Spinal cord (tissue), 9 donors: ENCODE measurements at regions not wholly inside any gene's neighbourhood (a gene's known extent, or its start where the extent isn't known, plus 50 kb on each side); places are given as distances from the start of the nearest gene placed in this dataset.
A peak's percentile ranks its signal among the peaks of the same experiment; 100 is the strongest.

Experiments used
- DNase-seq, 6 donors: peaks; one replicate each; pipeline versions ENCODE4 v3.0.0 to v3.0.0-alpha.2; 2013 to 2015; ENCODE audit warnings: low spot score in 6 of 6, low read depth in 4 of 6
- H3K27ac ChIP-seq: one replicate; pipeline ENCODE4 v1.5.1; 2013; ENCODE audit warnings: low read depth, low read length, control low read depth
- H3K27me3 ChIP-seq: one replicate; pipeline ENCODE4 v1.6.1; 2013; ENCODE audit warnings: low read length; ENCODE audit not compliant: control insufficient read depth, insufficient read depth
- H3K36me3 ChIP-seq: one replicate; pipeline ENCODE4 v1.6.1; 2013; ENCODE audit warnings: low read length; ENCODE audit not compliant: control insufficient read depth, insufficient read depth
- H3K4me1 ChIP-seq: one replicate; pipeline ENCODE4 v1.6.1; 2013; ENCODE audit warnings: low read length; ENCODE audit not compliant: control insufficient read depth, insufficient read depth
- H3K4me3 ChIP-seq: one replicate; pipeline ENCODE4 v1.5.1; 2013; ENCODE audit warnings: low read depth, low read length, control low read depth
- H3K9me3 ChIP-seq: one replicate; pipeline ENCODE4 v1.6.1; 2013; ENCODE audit warnings: low read length; ENCODE audit not compliant: control insufficient read depth, insufficient read depth
- WGBS: methylation state at CpG from one replicate; pipeline ENCODE4 v1.1.5; 2013; ENCODE audit warnings: missing lambda C conversion rate; ENCODE audit not compliant: insufficient coverage; 5-methylcytosine and 5-hydroxymethylcytosine counted together
- donor health status: healthy.

DNA sequence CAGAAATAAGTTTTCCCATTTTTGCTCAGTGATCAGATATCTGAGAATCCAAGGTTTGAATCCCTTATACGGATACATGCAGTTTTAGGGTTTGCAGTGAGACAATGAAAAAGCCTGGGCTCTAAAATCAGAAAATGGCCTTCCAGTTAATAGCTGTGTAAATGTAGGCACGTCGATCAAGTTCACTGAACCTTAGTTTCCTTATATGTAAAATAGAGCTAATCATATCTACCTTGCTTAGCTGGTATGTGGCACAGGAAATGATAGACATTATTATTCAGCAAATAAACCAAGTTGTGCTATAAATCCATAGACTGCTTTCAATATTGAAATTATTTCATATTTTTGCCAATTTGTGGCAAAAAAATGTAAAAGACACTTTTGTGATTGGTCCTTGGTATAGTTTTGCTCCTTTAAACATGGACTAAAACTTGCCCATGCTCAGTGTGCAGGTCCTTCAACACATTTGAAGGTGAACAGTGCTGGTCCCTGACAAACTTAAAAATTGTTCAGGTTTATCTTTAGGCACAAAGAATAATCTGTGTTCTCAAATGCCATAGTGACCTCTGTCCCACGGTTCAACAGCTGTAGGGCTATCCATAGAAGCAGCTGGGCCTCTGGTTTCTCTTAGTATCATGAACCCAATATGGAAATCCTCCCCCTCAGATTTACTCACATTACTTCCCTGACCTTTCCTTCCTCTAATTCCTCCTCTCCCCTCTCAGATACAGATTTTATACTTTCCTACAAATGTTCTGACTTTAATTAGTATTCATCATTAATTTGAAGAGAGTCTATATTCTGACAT is 51.0 kb downstream of the CCDC54 start:
- Histone ChIP-seq H3K27ac (no peak overlapping the region), H3K4me1 (peaks cover 19% of the 10 kb centered on the region), H3K27me3 (no peaks in the 10 kb centered on the region), H3K4me3 (no peak overlapping the region), H3K9me3 (no peaks in the 10 kb centered on the region), H3K36me3 (no peaks in the 10 kb centered on the region)
- 80% methylated on average over 2 of the region's 4 CpGs for WGBS
- DNase-seq: no peak

DNA sequence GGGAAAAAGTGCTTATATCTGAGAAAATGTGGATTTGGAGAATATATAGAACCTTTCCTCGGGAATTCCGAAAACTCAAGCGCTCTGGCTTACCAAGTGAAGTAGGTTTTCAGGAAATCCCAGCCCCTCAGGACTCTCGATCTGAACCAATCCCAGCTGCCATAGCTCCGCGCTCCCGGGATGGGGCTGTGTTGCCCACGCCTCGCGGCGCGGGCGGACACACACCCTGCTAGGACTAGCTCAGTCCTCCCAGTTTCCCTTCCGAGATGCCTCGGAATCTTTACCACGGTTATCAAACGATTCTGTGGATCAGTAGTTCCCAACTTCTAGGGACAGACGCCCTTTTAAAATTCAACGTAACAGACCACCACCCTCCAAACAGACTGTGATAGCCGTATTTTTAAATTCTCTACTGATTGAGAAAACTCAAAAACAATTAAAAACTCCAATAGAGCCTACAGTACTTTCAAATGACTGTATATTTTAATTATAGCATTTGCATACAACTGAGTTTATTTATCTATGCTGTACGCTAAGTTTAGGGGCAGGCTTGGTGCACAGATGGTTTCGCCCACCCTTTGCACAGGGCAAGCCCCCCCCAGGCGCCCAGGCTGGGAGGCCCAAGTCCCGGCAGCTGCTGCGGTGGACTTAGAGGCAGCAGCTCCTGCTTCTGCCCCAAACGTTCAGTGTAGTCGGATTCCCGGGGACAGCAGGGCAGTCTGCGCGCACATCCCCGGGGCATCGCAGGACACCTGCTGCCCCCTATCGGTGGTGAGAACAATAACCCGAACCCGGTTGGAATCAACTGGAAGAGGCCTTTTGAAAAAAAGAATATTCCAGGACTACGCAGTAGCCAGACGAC is 52.3 kb downstream of the CCDC54 start:
- Histone ChIP-seq H3K36me3 (no peaks in the 10 kb centered on the region), H3K4me1 (peaks cover 19% of the 10 kb centered on the region), H3K4me3 (peak overlapping the region; percentile 69), H3K27me3 (no peaks in the 10 kb centered on the region), H3K9me3 (no peaks in the 10 kb centered on the region), H3K27ac (peak overlapping the region; percentile 60)
- peak; percentile 43 to 90 (median 50) for DNase-seq
- 4% methylated on average over 35 of the region's 37 CpGs for WGBS

DNA sequence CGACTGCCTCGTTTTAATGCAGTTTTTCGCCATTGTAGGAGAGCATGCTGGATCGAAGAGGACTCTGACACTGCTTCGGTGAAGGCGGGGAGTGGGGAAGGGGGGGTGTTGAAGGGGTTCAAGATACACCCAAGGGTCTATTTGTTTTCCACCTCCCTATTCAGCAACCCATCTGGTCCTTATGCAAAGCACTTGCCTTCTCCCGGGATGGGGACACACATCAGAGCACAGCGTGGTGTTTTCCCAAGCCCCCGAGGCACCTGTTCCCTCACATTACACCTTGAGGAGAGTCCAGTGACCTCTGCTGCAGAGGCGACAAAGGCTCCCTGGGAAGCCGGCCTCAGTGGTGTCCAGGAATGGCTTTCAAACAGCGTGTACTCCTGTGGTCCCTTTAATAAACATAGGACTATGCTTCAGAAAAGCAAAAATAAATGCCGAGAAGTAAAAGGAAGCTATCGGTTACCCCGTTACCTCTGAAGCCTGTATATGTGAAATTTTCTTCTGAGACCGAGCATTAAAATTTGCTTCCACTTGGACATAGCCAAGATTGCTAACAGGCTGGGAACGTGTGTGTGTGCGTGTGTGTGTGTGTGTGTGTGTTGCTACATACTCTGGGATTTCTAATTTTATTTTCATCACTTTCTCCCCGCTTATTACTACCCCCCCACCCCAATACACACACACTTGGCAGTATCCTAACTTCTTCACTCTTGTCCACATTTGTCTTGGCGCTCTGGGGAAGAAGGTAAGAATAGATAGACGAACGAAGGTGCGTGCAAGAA is 53.2 kb downstream of the CCDC54 start:
- Histone ChIP-seq H3K36me3 (no peaks in the 10 kb centered on the region), H3K27ac (peak overlapping the region; percentile 80)
- 10% methylated on average over 12 of the region's 23 CpGs for WGBS

DNA sequence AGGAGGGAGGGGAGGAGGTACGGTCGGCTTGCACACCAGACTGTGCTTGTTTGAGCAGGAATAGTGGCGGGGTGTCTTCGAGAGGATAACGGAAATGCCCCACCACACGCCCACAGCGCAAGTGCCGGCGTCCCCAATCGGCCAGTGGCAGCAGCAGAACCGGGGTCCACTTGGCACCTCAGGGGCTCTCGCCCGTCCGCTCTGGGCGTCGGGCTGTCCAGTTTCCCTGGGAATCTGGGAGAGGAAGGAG is 53.7 kb downstream of the CCDC54 start:
- H3K36me3 ChIP-seq: no peaks in the 10 kb centered on the region
- peak overlapping the region; percentile 80 for H3K27ac ChIP-seq
- H3K4me1 ChIP-seq: peaks cover 19% of the 10 kb centered on the region
- DNase-seq: peak in 5 of 6 donors; percentile 21 to 82 (median 49)
- H3K9me3 ChIP-seq: no peaks in the 10 kb centered on the region
- H3K27me3 ChIP-seq: no peaks in the 10 kb centered on the region
- WGBS: 0% methylated on average over 12 of the region's 16 CpGs
- peak overlapping the region; percentile 69 for H3K4me3 ChIP-seq

More for the DNA sequence above, 53.2 kb downstream of the CCDC54 start:
- peaks cover 19% of the 10 kb centered on the region for H3K4me1 ChIP-seq
- no peaks in the 10 kb centered on the region for H3K9me3 ChIP-seq
- H3K4me3 ChIP-seq: peak overlapping the region; percentile 69
- peak in 4 of 6 donors; percentile 33 to 47 (median 40) for DNase-seq
- no peaks in the 10 kb centered on the region for H3K27me3 ChIP-seq

DNA sequence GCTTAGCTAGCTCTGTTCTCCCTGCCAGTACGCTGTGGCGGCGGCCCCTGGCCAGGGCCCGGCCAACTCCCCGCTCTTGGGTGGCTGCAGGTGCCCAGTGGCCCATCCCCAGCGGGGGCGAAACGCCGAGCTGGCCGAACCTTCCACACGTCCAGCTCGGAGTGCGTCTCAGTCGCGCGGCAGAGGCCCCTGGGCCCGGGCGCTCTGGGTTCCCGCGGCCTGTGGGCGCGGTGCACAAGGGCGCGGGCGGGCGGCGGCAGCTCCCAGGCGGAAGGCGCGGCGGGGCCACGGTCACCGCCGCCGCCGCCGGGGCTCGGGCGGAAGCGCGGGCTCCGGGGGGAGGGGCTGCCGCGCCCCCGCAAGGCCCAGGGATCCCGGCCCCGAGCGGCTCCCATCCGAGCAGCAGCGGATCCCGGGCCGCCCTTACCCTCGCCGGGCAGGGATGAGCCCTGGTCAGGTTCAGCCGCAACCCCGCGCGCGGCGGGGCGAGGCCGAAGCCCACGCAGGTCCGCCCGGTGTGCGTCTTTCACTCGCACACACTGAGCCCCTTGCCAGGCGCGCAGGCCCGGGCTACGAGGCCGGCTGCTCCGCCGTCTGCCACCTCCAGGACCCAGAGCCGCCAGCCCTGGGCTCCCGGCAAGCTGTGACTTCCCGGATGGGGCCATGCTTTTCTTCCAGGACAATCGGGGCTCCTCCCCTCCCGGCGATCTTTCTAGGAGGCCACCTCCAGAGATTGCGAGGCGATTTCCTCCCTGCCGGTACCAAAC is 54.2 kb downstream of the CCDC54 start:
- under 1% methylated on average over 82 of the region's 83 CpGs for WGBS
- peak overlapping the region; percentile 69 for H3K4me3 ChIP-seq
- H3K27me3 ChIP-seq: no peaks in the 10 kb centered on the region
- peak in 5 of 6 donors; percentile 42 to 88 (median 61) for DNase-seq
- H3K27ac ChIP-seq: peak overlapping the region; percentile 80
- H3K4me1 ChIP-seq: peaks cover 19% of the 10 kb centered on the region
- no peaks in the 10 kb centered on the region for H3K36me3 ChIP-seq
- H3K9me3 ChIP-seq: no peaks in the 10 kb centered on the region

DNA sequence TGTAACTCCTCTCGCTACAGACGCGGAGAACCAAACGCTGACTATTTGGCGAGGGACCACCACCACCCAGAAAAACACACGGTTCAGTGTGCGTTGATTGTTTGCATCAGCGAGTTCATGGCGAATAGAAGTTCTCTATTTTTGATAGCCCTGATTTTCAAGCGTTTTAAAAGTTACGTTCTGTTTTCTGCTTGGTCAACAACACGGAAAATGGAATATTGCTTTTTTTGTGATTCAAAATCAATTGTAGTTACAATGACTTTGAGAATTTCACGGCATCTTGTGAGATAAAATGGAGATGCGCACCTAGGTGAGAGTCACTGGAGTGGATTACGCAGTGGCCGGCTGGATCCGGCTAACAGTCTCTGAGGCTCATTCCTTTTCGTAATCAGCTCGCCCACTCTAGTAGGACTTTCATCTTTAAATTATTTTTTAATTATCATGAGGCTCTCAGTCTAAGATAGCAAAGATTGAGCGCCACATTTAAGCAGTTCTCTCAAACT is 54.8 kb downstream of the CCDC54 start:
- Histone ChIP-seq H3K36me3 (no peaks in the 10 kb centered on the region), H3K27ac (peak overlapping the region; percentile 67), H3K4me3 (peak overlapping the region; percentile 66), H3K9me3 (no peaks in the 10 kb centered on the region), H3K27me3 (no peaks in the 10 kb centered on the region), H3K4me1 (peaks cover 19% of the 10 kb centered on the region)
- 0% methylated on average over 9 of the region's 20 CpGs for WGBS
- peak in 2 of 6 donors; percentile 60 to 69 for DNase-seq

DNA sequence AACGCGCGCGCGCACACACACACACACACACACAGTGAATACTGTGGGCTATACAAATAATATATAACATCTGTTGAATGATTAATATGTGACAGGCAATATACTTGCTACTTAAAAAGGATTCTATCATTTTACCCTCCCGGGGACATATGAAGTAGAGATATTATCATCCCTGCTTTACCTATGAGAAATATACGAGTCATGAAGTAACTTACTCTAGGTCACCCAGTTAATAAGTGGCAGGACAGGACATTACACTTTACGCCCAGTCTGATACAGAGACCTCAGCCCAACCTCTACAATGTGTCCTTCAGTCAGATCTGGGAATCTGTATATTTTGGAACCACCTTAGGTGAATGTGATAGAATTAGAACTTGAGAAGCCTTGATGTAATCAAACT is 55.4 kb downstream of the CCDC54 start:
- WGBS: no CpG with 5 or more reads among the region's 8 CpGs
- Histone ChIP-seq H3K9me3 (no peaks in the 10 kb centered on the region), H3K4me1 (peaks cover 19% of the 10 kb centered on the region), H3K4me3 (no peak overlapping the region), H3K27me3 (no peaks in the 10 kb centered on the region), H3K36me3 (no peaks in the 10 kb centered on the region), H3K27ac (no peak overlapping the region)
- DNase-seq: no peak

DNA sequence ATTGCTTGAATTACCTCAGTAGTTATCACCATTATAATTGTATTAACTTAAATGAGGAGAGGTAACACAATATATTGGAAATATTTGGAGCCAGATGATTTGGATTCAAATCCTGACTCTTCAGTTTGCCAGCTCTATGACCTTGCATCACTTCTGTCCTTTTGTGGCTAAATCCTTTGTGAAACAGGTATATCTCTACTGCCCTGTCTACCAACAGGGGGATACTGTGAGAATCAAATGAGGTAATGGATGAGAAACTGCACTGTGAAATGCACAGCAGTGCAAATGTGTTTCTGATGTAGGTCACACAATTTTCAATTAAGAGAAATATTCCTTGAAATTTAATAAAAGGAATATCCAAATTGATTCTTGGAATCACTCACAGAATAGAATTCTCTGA is 58.8 kb downstream of the CCDC54 start:
- Histone ChIP-seq H3K9me3 (no peaks in the 10 kb centered on the region), H3K27ac (no peak overlapping the region), H3K4me1 (peaks cover 2% of the 10 kb centered on the region), H3K27me3 (no peaks in the 10 kb centered on the region), H3K36me3 (no peaks in the 10 kb centered on the region), H3K4me3 (no peak overlapping the region)
- no peak for DNase-seq

DNA sequence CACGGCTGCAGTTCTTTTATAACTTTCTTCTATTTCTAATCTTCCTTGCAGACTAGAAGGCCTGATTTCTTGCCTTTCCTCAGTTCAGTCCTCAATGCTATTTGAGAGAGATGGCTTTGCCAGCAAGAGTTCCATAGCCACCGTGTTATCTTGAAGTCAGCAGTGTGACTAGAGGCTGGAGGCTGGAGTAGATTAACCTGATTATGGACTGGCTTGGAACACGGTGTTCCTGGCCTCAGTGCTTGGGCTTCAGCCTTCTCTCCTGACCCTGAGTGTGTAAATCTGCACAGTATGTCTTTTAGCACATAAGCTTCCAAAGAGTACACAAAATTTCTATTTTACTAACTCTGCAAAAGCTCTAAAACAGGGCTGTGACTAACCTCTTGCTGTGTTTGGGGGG is 61.4 kb downstream of the CCDC54 start:
- H3K9me3 ChIP-seq: no peaks in the 10 kb centered on the region
- DNase-seq: no peak
- no peaks in the 10 kb centered on the region for H3K4me1 ChIP-seq
- no peaks in the 10 kb centered on the region for H3K27me3 ChIP-seq
- 88% methylated on average over 1 of the region's 3 CpGs for WGBS
- H3K4me3 ChIP-seq: no peak overlapping the region
- H3K36me3 ChIP-seq: no peaks in the 10 kb centered on the region
- no peak overlapping the region for H3K27ac ChIP-seq
